Astrocyte (in vitro differentiated cells and primary cell): ENCODE measurements at regions not wholly inside any gene's neighbourhood (a gene's known extent, or its start where the extent isn't known, plus 50 kb on each side); places are given as distances from the start of the nearest gene placed in this dataset.

Source experiments
- CTCF ChIP-seq: IDR thresholded peaks from 2 replicates; pipeline ENCODE4 v1.5.1; 2011; ENCODE audit warnings: low read depth, mild to moderate bottlenecking, inconsistent platforms, low read length, moderate library complexity; ENCODE audit not compliant: insufficient read depth
- EZH2 ChIP-seq: IDR thresholded peaks from 2 replicates; pipeline ENCODE4 v1.6.1; 2012; ENCODE audit warnings: mild to moderate bottlenecking, low read length, inconsistent platforms; ENCODE audit not compliant: insufficient read depth

GRCh38 chr4:57682275-57682674, 572.1 kb upstream of the IGFBP7 start:
- TF ChIP-seq CTCF = no peak
- TF ChIP-seq EZH2 = no peak
